Dendritic cell treated with granulocyte-macrophage colony-stimulating factor and Interleukin-4, amounts not matched to agents 40 ng/mL and 50 ng/mL, for 4 days (primary cell): ENCODE measurements at regions not wholly inside any gene's neighbourhood (a gene's known extent, or its start where the extent isn't known, plus 50 kb on each side); places are given as distances from the start of the nearest gene placed in this dataset.
"Not testable (repeated sequence)": the region's sequence is repeated elsewhere in the genome, so short reads cannot be mapped to it uniquely, and the experiment has no call there.

Experiments
- H3K27ac Mint-ChIP-seq: one replicate; pipeline ENCODE4 v1.8.0; 2022; ENCODE audit warnings: mild to moderate bottlenecking, mixed read lengths
- H3K27me3 Mint-ChIP-seq: one replicate; pipeline ENCODE4 v1.8.0; 2022; ENCODE audit warnings: mild to moderate bottlenecking, mixed read lengths
- H3K36me3 Mint-ChIP-seq: one replicate; pipeline ENCODE4 v1.8.0; 2022; ENCODE audit warnings: low read depth, mixed read lengths
- H3K4me1 Mint-ChIP-seq: one replicate; pipeline ENCODE4 v1.8.0; 2022; ENCODE audit warnings: low read depth, mixed read lengths
- H3K4me3 Mint-ChIP-seq: one replicate; pipeline ENCODE4 v1.8.0; 2022; ENCODE audit warnings: mild to moderate bottlenecking, moderate library complexity, mixed read lengths
- H3K9me3 Mint-ChIP-seq: one replicate; pipeline ENCODE4 v1.8.0; 2022; ENCODE audit warnings: mixed read lengths
- intact Hi-C: fragments of 100-400 bp; cut with micrococcal nuclease; formaldehyde crosslinking; loops from one replicate; pipeline ENCODE4 v1.15.0; 2022

GRCh38 chr7:121529003-121529402 lies 132.9 kb upstream of the FAM3C start:
- H3K9me3 Mint-ChIP-seq = no peaks in the 10 kb centered on the region
- no peak overlapping the region for H3K27ac Mint-ChIP-seq
- H3K4me3 Mint-ChIP-seq = no peak overlapping the region
- peaks cover 1% of the 10 kb centered on the region for H3K27me3 Mint-ChIP-seq
- H3K36me3 Mint-ChIP-seq = no peaks in the 10 kb centered on the region
- intact Hi-C loops = no loop called here
- H3K4me1 Mint-ChIP-seq = no peaks in the 10 kb centered on the region

- H3K4me3 Mint-ChIP-seq, H3K27ac Mint-ChIP-seq, H3K4me1 Mint-ChIP-seq, intact Hi-C loops, H3K27me3 Mint-ChIP-seq, H3K36me3 Mint-ChIP-seq, H3K9me3 Mint-ChIP-seq: not testable (repeated sequence)
These were observed 130.1 kb upstream of the FAM3C start for GRCh38 chr7:121526210-121526609.

- Mint-ChIP-seq H3K9me3 (no peaks in the 10 kb centered on the region), H3K27ac (no peak overlapping the region), H3K36me3 (no peaks in the 10 kb centered on the region), H3K4me1 (peaks cover 3% of the 10 kb centered on the region), H3K27me3 (peaks cover 1% of the 10 kb centered on the region), H3K4me3 (no peak overlapping the region)
- intact Hi-C loops = no loop called here
These were observed 129.2 kb upstream of the FAM3C start for GRCh38 chr7:121525155-121525819.

- Mint-ChIP-seq H3K36me3 (no peaks in the 10 kb centered on the region), H3K4me1 (peaks cover 20% of the 10 kb centered on the region), H3K27ac (no peak overlapping the region), H3K27me3 (no peaks in the 10 kb centered on the region), H3K4me3 (no peak overlapping the region), H3K9me3 (no peaks in the 10 kb centered on the region)
- intact Hi-C loops = no loop called here
These were observed 125.7 kb upstream of the FAM3C start for GRCh38 chr7:121521711-121522400.

- H3K27ac Mint-ChIP-seq = peak overlapping the region; percentile 70
- H3K4me3 Mint-ChIP-seq = no peak overlapping the region
- no peaks in the 10 kb centered on the region for H3K36me3 Mint-ChIP-seq
- no peaks in the 10 kb centered on the region for H3K27me3 Mint-ChIP-seq
- no peaks in the 10 kb centered on the region for H3K9me3 Mint-ChIP-seq
- intact Hi-C loops = no loop called here
- peaks cover 20% of the 10 kb centered on the region for H3K4me1 Mint-ChIP-seq
These were observed 124.8 kb upstream of the FAM3C start for GRCh38 chr7:121520911-121521310.

- H3K27ac Mint-ChIP-seq = peak overlapping the region; percentile 70
- no peaks in the 10 kb centered on the region for H3K36me3 Mint-ChIP-seq
- peaks cover 20% of the 10 kb centered on the region for H3K4me1 Mint-ChIP-seq
- intact Hi-C loops = no loop called here
- no peaks in the 10 kb centered on the region for H3K9me3 Mint-ChIP-seq
- no peaks in the 10 kb centered on the region for H3K27me3 Mint-ChIP-seq
- H3K4me3 Mint-ChIP-seq = no peak overlapping the region
These were observed 123.7 kb upstream of the FAM3C start for GRCh38 chr7:121519548-121520521.

GRCh38 chr7:121517591-121517990 lies 121.5 kb upstream of the FAM3C start:
- intact Hi-C loops = no loop called here
- no peak overlapping the region for H3K4me3 Mint-ChIP-seq
- H3K27me3 Mint-ChIP-seq = no peaks in the 10 kb centered on the region
- H3K36me3 Mint-ChIP-seq = no peaks in the 10 kb centered on the region
- no peak overlapping the region for H3K27ac Mint-ChIP-seq
- peaks cover 20% of the 10 kb centered on the region for H3K4me1 Mint-ChIP-seq
- no peaks in the 10 kb centered on the region for H3K9me3 Mint-ChIP-seq

- Mint-ChIP-seq H3K4me1 (peaks cover 20% of the 10 kb centered on the region), H3K9me3 (no peaks in the 10 kb centered on the region), H3K27me3 (no peaks in the 10 kb centered on the region), H3K27ac (no peak overlapping the region), H3K4me3 (no peak overlapping the region), H3K36me3 (no peaks in the 10 kb centered on the region)
- intact Hi-C loops = no loop called here
These were observed 120.7 kb upstream of the FAM3C start for GRCh38 chr7:121516821-121517220.

GRCh38 chr7:121515630-121516401 lies 119.7 kb upstream of the FAM3C start:
- Mint-ChIP-seq H3K27ac (no peak overlapping the region), H3K36me3 (no peaks in the 10 kb centered on the region), H3K4me1 (peaks cover 20% of the 10 kb centered on the region), H3K9me3 (peaks cover 7% of the 10 kb centered on the region), H3K4me3 (no peak overlapping the region), H3K27me3 (no peaks in the 10 kb centered on the region)
- intact Hi-C loops = no loop called here

GRCh38 chr7:121515229-121515628 lies 119.1 kb upstream of the FAM3C start:
- Mint-ChIP-seq H3K36me3 (no peaks in the 10 kb centered on the region), H3K4me1 (peaks cover 17% of the 10 kb centered on the region), H3K4me3 (no peak overlapping the region), H3K27ac (no peak overlapping the region), H3K9me3 (peaks cover 13% of the 10 kb centered on the region), H3K27me3 (no peaks in the 10 kb centered on the region)
- intact Hi-C loops = no loop called here

- H3K4me3 Mint-ChIP-seq = no peak overlapping the region
- intact Hi-C loops = no loop called here
These were observed 117.0 kb upstream of the FAM3C start for GRCh38 chr7:121513105-121513504.

GRCh38 chr7:121510858-121511482 lies 114.9 kb upstream of the FAM3C start:
- Mint-ChIP-seq H3K27me3 (no peaks in the 10 kb centered on the region), H3K4me1 (no peaks in the 10 kb centered on the region), H3K9me3 (peaks cover 52% of the 10 kb centered on the region), H3K27ac (no peak overlapping the region), H3K4me3 (no peak overlapping the region), H3K36me3 (no peaks in the 10 kb centered on the region)
- intact Hi-C loops = no loop called here

More at GRCh38 chr7:121513105-121513504, 117.0 kb upstream of the FAM3C start:
- H3K9me3 Mint-ChIP-seq = peaks cover 33% of the 10 kb centered on the region
- H3K4me1 Mint-ChIP-seq = peaks cover 10% of the 10 kb centered on the region
- H3K27me3 Mint-ChIP-seq = no peaks in the 10 kb centered on the region
- no peaks in the 10 kb centered on the region for H3K36me3 Mint-ChIP-seq
- no peak overlapping the region for H3K27ac Mint-ChIP-seq

- Mint-ChIP-seq H3K36me3 (no peaks in the 10 kb centered on the region), H3K9me3 (peaks cover 59% of the 10 kb centered on the region), H3K4me3 (no peak overlapping the region), H3K4me1 (no peaks in the 10 kb centered on the region), H3K27me3 (no peaks in the 10 kb centered on the region), H3K27ac (no peak overlapping the region)
- intact Hi-C loops = no loop called here
These were observed 114.2 kb upstream of the FAM3C start for GRCh38 chr7:121510302-121510701.
